Astrocyte (in vitro differentiated cells and primary cell): ENCODE measurements at regions not wholly inside any gene's neighbourhood (a gene's known extent, or its start where the extent isn't known, plus 50 kb on each side); places are given as distances from the start of the nearest gene placed in this dataset.

Experiments
- DNase-seq: peaks from one replicate; pipeline ENCODE4 v3.0.0-alpha.2; 2010; ENCODE audit warnings: low read depth
- FAIRE-seq: peaks from 2 replicates; lab custom pipeline; 2011; peaks lifted over from hg19 to GRCh38; lab: Jason Lieb, UNC
- H2AFZ ChIP-seq: 2 replicates; pipeline ENCODE4 v1.6.0; 2012; ENCODE audit warnings: low read depth, low read length, inconsistent platforms
- H3K27ac ChIP-seq: 2 replicates; pipeline ENCODE4 v1.5.1; 2011; ENCODE audit warnings: low read depth, low read length, inconsistent platforms
- H3K27me3 ChIP-seq: 2 replicates; pipeline ENCODE4 v1.6.0; 2011; ENCODE audit warnings: low read length, inconsistent platforms; ENCODE audit not compliant: insufficient read depth
- H3K36me3 ChIP-seq: 2 replicates; pipeline ENCODE4 v1.5.1; 2011; ENCODE audit warnings: low read length, inconsistent platforms; ENCODE audit not compliant: insufficient read depth
- H3K4me1 ChIP-seq: 2 replicates; pipeline ENCODE4 v1.5.1; 2011; ENCODE audit warnings: low read length, inconsistent platforms; ENCODE audit not compliant: insufficient read depth
- H3K4me2 ChIP-seq: 2 replicates; pipeline ENCODE4 v1.6.0; 2012; ENCODE audit warnings: low read length, inconsistent platforms
- H3K4me3 ChIP-seq: 2 replicates; pipeline ENCODE4 v1.5.1; 2011; ENCODE audit warnings: low read depth, mild to moderate bottlenecking, low read length, inconsistent platforms; ENCODE audit not compliant: insufficient read depth
- H3K79me2 ChIP-seq: 2 replicates; pipeline ENCODE4 v1.6.0; 2012; ENCODE audit warnings: mild to moderate bottlenecking, low read length, inconsistent platforms; ENCODE audit not compliant: insufficient read depth
- H3K9ac ChIP-seq: 2 replicates; pipeline ENCODE4 v1.6.0; 2012; ENCODE audit warnings: mild to moderate bottlenecking, low read length, inconsistent platforms
- H3K9me3 ChIP-seq: 2 replicates; pipeline ENCODE4 v1.5.1; 2012; ENCODE audit warnings: low read depth, mild to moderate bottlenecking, low read length, inconsistent platforms; ENCODE audit not compliant: insufficient read depth
- H4K20me1 ChIP-seq: 2 replicates; pipeline ENCODE4 v1.6.0; 2012; ENCODE audit warnings: low read length, inconsistent platforms; ENCODE audit not compliant: insufficient read depth
- H3K27ac Mint-ChIP-seq: one replicate; pipeline ENCODE4 v1.8.0; 2021; ENCODE audit warnings: mild to moderate bottlenecking, mixed read lengths; ENCODE audit not compliant: unreplicated experiment
- H3K27me3 Mint-ChIP-seq: one replicate; pipeline ENCODE4 v1.8.0; 2021; ENCODE audit warnings: low read depth, mixed read lengths; ENCODE audit not compliant: unreplicated experiment
- H3K36me3 Mint-ChIP-seq: one replicate; pipeline ENCODE4 v1.8.0; 2021; ENCODE audit warnings: low read depth, mixed read lengths; ENCODE audit not compliant: unreplicated experiment
- H3K4me1 Mint-ChIP-seq: one replicate; pipeline ENCODE4 v1.8.0; 2021; ENCODE audit warnings: low read depth, mixed read lengths; ENCODE audit not compliant: unreplicated experiment
- H3K4me3 Mint-ChIP-seq: one replicate; pipeline ENCODE4 v1.8.0; 2021; ENCODE audit warnings: mild to moderate bottlenecking, moderate library complexity, mixed read lengths; ENCODE audit not compliant: unreplicated experiment
- H3K9me3 Mint-ChIP-seq: one replicate; pipeline ENCODE4 v1.8.0; 2021; ENCODE audit warnings: mild to moderate bottlenecking, mixed read lengths; ENCODE audit not compliant: unreplicated experiment
- EZH2 ChIP-seq: IDR thresholded peaks from 2 replicates; pipeline ENCODE4 v1.6.1; 2012; ENCODE audit warnings: mild to moderate bottlenecking, low read length, inconsistent platforms; ENCODE audit not compliant: insufficient read depth
- TF ChIP-seq, protein P1 (sequence below): IDR thresholded peaks from 2 replicates; pipeline ENCODE4 v1.5.1; 2011; ENCODE audit warnings: low read depth, mild to moderate bottlenecking, inconsistent platforms, low read length, moderate library complexity; ENCODE audit not compliant: insufficient read depth

DNA sequence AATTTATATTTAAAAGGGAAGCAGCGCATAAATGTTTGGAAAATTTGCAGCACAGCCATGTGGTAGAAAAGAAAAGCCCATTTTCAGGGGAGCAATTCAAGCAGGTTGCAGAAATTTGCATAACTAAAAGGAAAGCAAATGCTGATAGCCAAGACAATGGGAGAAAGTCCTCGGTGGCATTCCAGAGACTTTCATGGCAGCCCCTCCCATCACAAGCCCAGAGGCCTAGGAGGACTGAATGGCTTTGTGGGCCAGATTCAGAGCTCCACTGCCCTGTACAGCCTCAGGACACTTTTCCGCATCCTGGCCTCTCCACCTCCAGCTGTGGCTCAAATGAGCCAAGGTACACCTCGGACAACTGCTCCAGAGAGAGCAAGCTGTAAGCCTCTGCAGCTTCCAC is 462.9 kb downstream of the CDK5RAP2 start:
- Histone ChIP-seq H3K4me2 (no peak overlapping the region), H4K20me1 (no peaks in the 10 kb centered on the region), H2AFZ (no peak overlapping the region), H3K4me1 (no peaks in the 10 kb centered on the region), H3K9me3 (no peaks in the 10 kb centered on the region), H3K27me3 (no peaks in the 10 kb centered on the region), H3K9ac (no peak overlapping the region), H3K4me3 (no peak overlapping the region), H3K36me3 (no peaks in the 10 kb centered on the region), H3K27ac (no peak overlapping the region), H3K79me2 (no peaks in the 10 kb centered on the region)
- TF ChIP-seq, protein P1, sequence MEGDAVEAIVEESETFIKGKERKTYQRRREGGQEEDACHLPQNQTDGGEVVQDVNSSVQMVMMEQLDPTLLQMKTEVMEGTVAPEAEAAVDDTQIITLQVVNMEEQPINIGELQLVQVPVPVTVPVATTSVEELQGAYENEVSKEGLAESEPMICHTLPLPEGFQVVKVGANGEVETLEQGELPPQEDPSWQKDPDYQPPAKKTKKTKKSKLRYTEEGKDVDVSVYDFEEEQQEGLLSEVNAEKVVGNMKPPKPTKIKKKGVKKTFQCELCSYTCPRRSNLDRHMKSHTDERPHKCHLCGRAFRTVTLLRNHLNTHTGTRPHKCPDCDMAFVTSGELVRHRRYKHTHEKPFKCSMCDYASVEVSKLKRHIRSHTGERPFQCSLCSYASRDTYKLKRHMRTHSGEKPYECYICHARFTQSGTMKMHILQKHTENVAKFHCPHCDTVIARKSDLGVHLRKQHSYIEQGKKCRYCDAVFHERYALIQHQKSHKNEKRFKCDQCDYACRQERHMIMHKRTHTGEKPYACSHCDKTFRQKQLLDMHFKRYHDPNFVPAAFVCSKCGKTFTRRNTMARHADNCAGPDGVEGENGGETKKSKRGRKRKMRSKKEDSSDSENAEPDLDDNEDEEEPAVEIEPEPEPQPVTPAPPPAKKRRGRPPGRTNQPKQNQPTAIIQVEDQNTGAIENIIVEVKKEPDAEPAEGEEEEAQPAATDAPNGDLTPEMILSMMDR: no peak
- no peak for TF ChIP-seq EZH2
- no peak overlapping the region for H3K27ac Mint-ChIP-seq
- H3K4me3 Mint-ChIP-seq: no peak overlapping the region
- DNase-seq (no peak), FAIRE-seq (no peak)
- no peaks in the 10 kb centered on the region for H3K36me3 Mint-ChIP-seq
- H3K4me1 Mint-ChIP-seq: no peaks in the 10 kb centered on the region
- peaks cover 7% of the 10 kb centered on the region for H3K27me3 Mint-ChIP-seq
- peaks cover 8% of the 10 kb centered on the region for H3K9me3 Mint-ChIP-seq

DNA sequence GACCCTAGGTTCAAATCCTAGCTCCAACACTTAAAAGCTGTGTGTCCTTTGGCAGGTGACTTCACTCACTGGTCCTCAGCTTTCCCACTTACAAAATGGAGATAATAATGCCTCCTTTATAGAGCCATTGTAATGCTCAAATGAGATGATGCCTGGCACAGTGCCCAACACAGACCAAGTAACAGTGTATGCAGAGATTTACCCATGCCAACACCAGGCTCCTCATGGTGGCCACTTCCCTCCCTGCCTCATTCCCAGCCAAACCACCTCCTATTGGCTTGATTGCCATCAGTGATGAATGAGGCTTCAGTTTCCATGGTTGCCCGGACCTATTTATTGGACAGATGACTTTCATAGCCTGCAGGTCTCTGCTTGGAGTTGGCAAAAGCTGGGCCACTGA is 469.4 kb downstream of the CDK5RAP2 start:
- DNase-seq (no peak), FAIRE-seq (no peak)
- Mint-ChIP-seq H3K4me1 (no peaks in the 10 kb centered on the region), H3K27me3 (peaks cover 24% of the 10 kb centered on the region), H3K4me3 (no peak overlapping the region), H3K36me3 (no peaks in the 10 kb centered on the region), H3K27ac (no peak overlapping the region), H3K9me3 (peaks cover 1% of the 10 kb centered on the region)
- TF ChIP-seq EZH2: no peak
- TF ChIP-seq, protein P1: no peak
- Histone ChIP-seq H3K27ac (no peak overlapping the region), H3K36me3 (no peaks in the 10 kb centered on the region), H3K27me3 (no peaks in the 10 kb centered on the region), H4K20me1 (no peaks in the 10 kb centered on the region), H3K79me2 (no peaks in the 10 kb centered on the region), H3K4me3 (no peak overlapping the region), H3K9ac (no peak overlapping the region), H2AFZ (no peak overlapping the region), H3K4me1 (no peaks in the 10 kb centered on the region), H3K9me3 (no peaks in the 10 kb centered on the region), H3K4me2 (no peak overlapping the region)

DNA sequence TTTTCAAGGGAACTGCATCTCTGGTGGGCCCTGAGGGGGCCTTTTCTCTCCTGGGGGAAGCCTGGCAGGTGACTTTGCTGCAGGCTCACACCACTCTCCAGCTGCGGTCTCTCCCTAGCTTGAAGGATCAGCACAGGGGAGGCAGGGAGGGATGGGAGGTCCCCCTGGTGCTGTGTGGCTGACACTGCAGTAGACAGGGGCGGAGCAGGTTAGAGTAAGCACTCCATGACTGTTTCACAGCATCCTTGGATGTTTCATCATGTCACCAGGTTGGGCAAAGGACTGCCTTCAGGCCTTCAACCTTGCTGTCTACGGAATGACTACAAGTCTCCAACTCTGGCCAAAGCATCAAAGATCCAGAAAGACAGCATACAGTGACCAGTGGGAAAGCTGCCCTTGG is 470.7 kb downstream of the CDK5RAP2 start:
- H3K36me3 Mint-ChIP-seq: no peaks in the 10 kb centered on the region
- TF ChIP-seq EZH2: no peak
- TF ChIP-seq, protein P1: no peak
- no peak for FAIRE-seq
- Histone ChIP-seq H4K20me1 (no peaks in the 10 kb centered on the region), H3K4me3 (no peak overlapping the region), H2AFZ (no peak overlapping the region), H3K79me2 (no peaks in the 10 kb centered on the region), H3K4me2 (no peak overlapping the region), H3K27me3 (no peaks in the 10 kb centered on the region), H3K9me3 (no peaks in the 10 kb centered on the region), H3K4me1 (no peaks in the 10 kb centered on the region), H3K27ac (no peak overlapping the region), H3K36me3 (no peaks in the 10 kb centered on the region), H3K9ac (no peak overlapping the region)
- H3K4me1 Mint-ChIP-seq: no peaks in the 10 kb centered on the region
- no peaks in the 10 kb centered on the region for H3K9me3 Mint-ChIP-seq
- peaks cover 23% of the 10 kb centered on the region for H3K27me3 Mint-ChIP-seq
- H3K4me3 Mint-ChIP-seq: no peak overlapping the region
- no peak for DNase-seq
- H3K27ac Mint-ChIP-seq: no peak overlapping the region
